Smooth muscle cell (in vitro differentiated cells): ENCODE measurements at regions not wholly inside any gene's neighbourhood (a gene's known extent, or its start where the extent isn't known, plus 50 kb on each side); places are given as distances from the start of the nearest gene placed in this dataset.

Experiments
- DNase-seq: peaks from one replicate; lab custom pipeline; 2025; ENCODE audit not compliant: unreplicated experiment; lab: John Stamatoyannopoulos, UW
- H2AFZ ChIP-seq: fragments of 200-600 bp; sonication (generic); 2 replicates; pipeline ENCODE4 v1.6.0; 2016; ENCODE audit warnings: antibody characterized with exemption, low read depth, mild to moderate bottlenecking
- H3F3A ChIP-seq: fragments of 200-600 bp; sonication (generic); 2 replicates; pipeline ENCODE4 v1.6.0; 2017; ENCODE audit warnings: antibody characterized with exemption, low read depth
- H3K27ac ChIP-seq: fragments of 200-600 bp; sonication (generic); 2 replicates; pipeline ENCODE4 v1.5.1; 2016; ENCODE audit warnings: low read depth, mild to moderate bottlenecking
- H3K27me3 ChIP-seq: fragments of 200-600 bp; sonication (generic); 2 replicates; pipeline ENCODE4 v1.6.1; 2016; ENCODE audit warnings: low read depth, mild to moderate bottlenecking
- H3K36me3 ChIP-seq: fragments of 200-600 bp; sonication (generic); 2 replicates; pipeline ENCODE4 v1.5.1; 2016; ENCODE audit warnings: low read depth
- H3K4me1 ChIP-seq: fragments of 200-600 bp; sonication (generic); 2 replicates; pipeline ENCODE4 v1.5.1; 2016; ENCODE audit warnings: low read depth
- H3K4me2 ChIP-seq: fragments of 200-600 bp; sonication (generic); 2 replicates; pipeline ENCODE4 v1.6.0; 2016; ENCODE audit warnings: mild to moderate bottlenecking
- H3K4me3 ChIP-seq: fragments of 200-600 bp; sonication (generic); 2 replicates; pipeline ENCODE4 v1.5.1; 2016; ENCODE audit warnings: mild to moderate bottlenecking
- H3K79me2 ChIP-seq: fragments of 200-600 bp; sonication (generic); 2 replicates; pipeline ENCODE4 v1.6.0; 2016; ENCODE audit warnings: low read depth, mild to moderate bottlenecking
- H3K9ac ChIP-seq: fragments of 200-600 bp; sonication (generic); 2 replicates; pipeline ENCODE4 v1.6.0; 2016; ENCODE audit warnings: low read depth
- H3K9me3 ChIP-seq: fragments of 200-600 bp; sonication (generic); replicated peaks from 2 replicates; pipeline ENCODE4 v1.5.1; 2016; ENCODE audit warnings: low read depth
- H4K20me1 ChIP-seq: fragments of 200-600 bp; sonication (generic); 2 replicates; pipeline ENCODE4 v1.6.0; 2016; ENCODE audit warnings: low read depth
- CTCF ChIP-seq: fragments of 200-600 bp; sonication (generic); IDR thresholded peaks from 2 replicates; pipeline ENCODE4 v1.5.1; 2017; ENCODE audit warnings: borderline replicate concordance, mild to moderate bottlenecking, antibody characterized with exemption; ENCODE audit not compliant: insufficient read depth, poor library complexity, severe bottlenecking
- WGBS: methylation state at CpG from one replicate; pipeline ENCODE4 v1.1.7; 2016; ENCODE audit warnings: low lambda C conversion rate; 5-methylcytosine and 5-hydroxymethylcytosine counted together

- H3K27ac ChIP-seq = no peak overlapping the region
- H3K27me3 ChIP-seq = peaks cover 9% of the 10 kb centered on the region
- no peaks in the 10 kb centered on the region for H3F3A ChIP-seq
- H3K4me2 ChIP-seq = no peak overlapping the region
- no peaks in the 10 kb centered on the region for H3K4me1 ChIP-seq
- no peak overlapping the region for H3K9ac ChIP-seq
- H4K20me1 ChIP-seq = no peaks in the 10 kb centered on the region
- H3K4me3 ChIP-seq = no peak overlapping the region
- no peaks in the 10 kb centered on the region for H3K36me3 ChIP-seq
- WGBS = 71% methylated on average over 4 of the region's 4 CpGs
- TF ChIP-seq CTCF = no peak
- H3K9me3 ChIP-seq = no peaks in the 10 kb centered on the region
- H2AFZ ChIP-seq = no peak overlapping the region
- DNase-seq = no peak
- H3K79me2 ChIP-seq = no peaks in the 10 kb centered on the region
Measured at GRCh38 chr3:73292220-73292619, 230.8 kb downstream of the EBLN2 start.

- Histone ChIP-seq H3K4me1 (no peaks in the 10 kb centered on the region), H3K4me3 (no peak overlapping the region), H3K9me3 (no peaks in the 10 kb centered on the region), H3K27ac (no peak overlapping the region), H4K20me1 (no peaks in the 10 kb centered on the region), H2AFZ (no peak overlapping the region), H3K27me3 (peaks cover 16% of the 10 kb centered on the region), H3K79me2 (no peaks in the 10 kb centered on the region), H3K4me2 (no peak overlapping the region), H3K36me3 (no peaks in the 10 kb centered on the region), H3F3A (no peaks in the 10 kb centered on the region), H3K9ac (no peak overlapping the region)
- WGBS = 42% methylated on average over 8 of the region's 8 CpGs
- DNase-seq = no peak
- TF ChIP-seq CTCF = no peak
Measured at GRCh38 chr3:73294537-73294936, 233.1 kb downstream of the EBLN2 start.

GRCh38 chr3:73295876-73296635 is 234.6 kb downstream of the EBLN2 start:
- Histone ChIP-seq H4K20me1 (no peaks in the 10 kb centered on the region), H3K9me3 (no peaks in the 10 kb centered on the region), H3K4me3 (no peak overlapping the region), H3F3A (no peaks in the 10 kb centered on the region), H3K4me2 (no peak overlapping the region), H2AFZ (no peak overlapping the region), H3K79me2 (no peaks in the 10 kb centered on the region), H3K27me3 (peaks cover 30% of the 10 kb centered on the region), H3K36me3 (no peaks in the 10 kb centered on the region), H3K27ac (no peak overlapping the region), H3K9ac (no peak overlapping the region), H3K4me1 (no peaks in the 10 kb centered on the region)
- no peak for DNase-seq
- TF ChIP-seq CTCF = no peak
- 89% methylated on average over 9 of the region's 9 CpGs for WGBS

GRCh38 chr3:73296859-73297258 is 235.4 kb downstream of the EBLN2 start:
- Histone ChIP-seq H3K4me1 (no peaks in the 10 kb centered on the region), H3K4me3 (no peak overlapping the region), H4K20me1 (no peaks in the 10 kb centered on the region), H2AFZ (no peak overlapping the region), H3F3A (no peaks in the 10 kb centered on the region), H3K79me2 (no peaks in the 10 kb centered on the region), H3K9me3 (no peaks in the 10 kb centered on the region), H3K27ac (no peak overlapping the region), H3K4me2 (no peak overlapping the region), H3K36me3 (no peaks in the 10 kb centered on the region), H3K9ac (no peak overlapping the region), H3K27me3 (peaks cover 30% of the 10 kb centered on the region)
- DNase-seq = no peak
- 96% methylated on average over 5 of the region's 5 CpGs for WGBS
- no peak for TF ChIP-seq CTCF
